Rectal smooth muscle tissue (tissue), 1 donor: ENCODE measurements at regions not wholly inside any gene's neighbourhood (a gene's known extent, or its start where the extent isn't known, plus 50 kb on each side); places are given as distances from the start of the nearest gene placed in this dataset.

Experiments
- H3K27ac ChIP-seq: one replicate; pipeline ENCODE4 v1.7.0; 2013; ENCODE audit warnings: low read depth, low read length, inconsistent platforms
- H3K27me3 ChIP-seq: one replicate; pipeline ENCODE4 v1.7.0; 2013; ENCODE audit warnings: low read length; ENCODE audit not compliant: control insufficient read depth, insufficient read depth
- H3K36me3 ChIP-seq: one replicate; pipeline ENCODE4 v1.7.0; 2013; ENCODE audit warnings: low read length; ENCODE audit not compliant: control insufficient read depth, insufficient read depth
- H3K4me1 ChIP-seq: one replicate; pipeline ENCODE4 v1.7.0; 2013; ENCODE audit warnings: low read length; ENCODE audit not compliant: control insufficient read depth, insufficient read depth
- H3K4me3 ChIP-seq: one replicate; pipeline ENCODE4 v1.7.0; 2013; ENCODE audit warnings: low read length
- H3K9ac ChIP-seq: one replicate; pipeline ENCODE4 v1.7.0; 2013; ENCODE audit warnings: low read length

DNA sequence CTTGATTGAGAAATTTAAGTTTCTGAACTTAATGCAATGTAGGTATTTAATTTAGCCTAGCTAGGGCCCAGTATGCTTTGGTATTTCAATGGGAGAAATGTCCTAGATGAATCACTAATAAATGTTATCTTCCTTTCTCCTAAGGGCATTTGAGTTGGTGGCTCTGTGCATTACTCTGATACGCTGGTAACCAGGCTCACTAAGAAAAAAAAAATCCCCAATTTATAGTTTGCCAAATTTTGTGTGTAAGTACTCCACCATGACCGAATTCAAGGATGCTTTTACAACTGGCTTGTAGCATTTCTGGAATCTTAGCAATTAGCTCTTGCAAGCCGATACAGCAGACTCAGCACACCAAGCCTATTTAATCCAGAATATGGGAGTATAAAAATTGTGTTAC is 94.6 kb upstream of the LPP start:
- Histone ChIP-seq H3K27me3 (no peaks in the 10 kb centered on the region), H3K27ac (no peak overlapping the region), H3K4me3 (no peak overlapping the region), H3K4me1 (peaks cover 3% of the 10 kb centered on the region), H3K36me3 (no peaks in the 10 kb centered on the region), H3K9ac (no peak overlapping the region)

DNA sequence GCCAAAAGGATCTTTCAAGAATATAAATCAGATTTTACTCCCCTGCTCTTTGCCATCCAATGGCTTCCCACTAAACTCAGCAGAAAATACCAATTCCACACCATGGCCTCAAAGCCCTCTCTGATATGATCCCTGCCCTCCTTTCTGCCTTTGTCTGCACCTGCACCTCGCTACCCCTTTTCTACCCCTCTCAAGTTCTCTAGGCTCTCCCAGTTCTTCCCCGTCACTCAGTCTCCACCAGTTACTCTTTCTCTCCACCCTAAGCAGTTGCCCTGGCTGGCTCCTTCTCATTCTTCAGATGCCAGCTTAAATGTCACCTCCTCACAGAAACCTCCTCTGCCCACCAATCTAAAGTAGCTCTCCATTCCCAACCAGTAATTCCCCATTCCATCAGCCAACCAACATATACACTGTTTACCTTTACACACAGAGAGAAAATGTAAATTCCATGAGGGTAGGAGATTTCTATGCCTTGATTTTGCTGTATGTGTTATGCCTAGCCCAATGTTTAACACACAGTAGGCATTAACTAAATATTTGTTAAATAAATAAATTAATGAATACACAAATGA is 93.6 kb upstream of the LPP start:
- H3K4me1 ChIP-seq = peaks cover 3% of the 10 kb centered on the region
- H3K27ac ChIP-seq = no peak overlapping the region
- no peak overlapping the region for H3K4me3 ChIP-seq
- H3K27me3 ChIP-seq = no peaks in the 10 kb centered on the region
- no peaks in the 10 kb centered on the region for H3K36me3 ChIP-seq
- H3K9ac ChIP-seq = no peak overlapping the region

DNA sequence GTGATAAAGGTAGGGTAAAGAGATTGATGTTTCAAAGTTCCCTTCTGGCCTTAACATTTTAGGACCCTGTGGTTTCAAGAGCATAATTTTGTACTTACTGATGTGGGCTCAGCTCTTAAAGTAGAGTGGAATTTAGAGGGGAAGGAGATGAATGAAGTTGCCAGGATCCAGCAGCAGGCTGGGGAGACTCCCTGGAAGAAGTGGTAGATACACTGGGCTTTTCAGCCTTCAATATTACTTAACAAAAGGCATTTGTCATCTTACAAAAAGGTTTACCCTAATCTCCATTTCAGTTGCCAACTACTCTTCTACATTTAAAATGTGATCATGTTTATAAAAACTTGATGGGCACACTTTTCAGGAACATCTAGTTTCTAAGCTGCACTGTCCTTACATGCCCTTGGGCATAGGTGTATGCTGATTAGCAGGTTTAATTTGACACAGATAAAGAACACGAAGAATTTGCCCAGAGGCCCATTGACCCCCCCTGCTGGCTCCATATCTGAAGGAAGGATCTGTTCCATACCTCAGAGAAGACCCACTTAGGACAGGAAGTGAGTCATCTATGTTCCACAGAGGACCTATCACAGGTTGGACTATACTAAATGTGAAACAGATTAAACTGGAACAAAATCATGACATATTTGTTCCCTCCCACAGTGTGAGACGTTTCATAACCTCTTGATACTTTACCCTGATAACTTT is 93.0 kb upstream of the LPP start:
- no peak overlapping the region for H3K4me3 ChIP-seq
- no peaks in the 10 kb centered on the region for H3K36me3 ChIP-seq
- H3K27me3 ChIP-seq = no peaks in the 10 kb centered on the region
- H3K9ac ChIP-seq = no peak overlapping the region
- H3K27ac ChIP-seq = no peak overlapping the region
- H3K4me1 ChIP-seq = peaks cover 3% of the 10 kb centered on the region

DNA sequence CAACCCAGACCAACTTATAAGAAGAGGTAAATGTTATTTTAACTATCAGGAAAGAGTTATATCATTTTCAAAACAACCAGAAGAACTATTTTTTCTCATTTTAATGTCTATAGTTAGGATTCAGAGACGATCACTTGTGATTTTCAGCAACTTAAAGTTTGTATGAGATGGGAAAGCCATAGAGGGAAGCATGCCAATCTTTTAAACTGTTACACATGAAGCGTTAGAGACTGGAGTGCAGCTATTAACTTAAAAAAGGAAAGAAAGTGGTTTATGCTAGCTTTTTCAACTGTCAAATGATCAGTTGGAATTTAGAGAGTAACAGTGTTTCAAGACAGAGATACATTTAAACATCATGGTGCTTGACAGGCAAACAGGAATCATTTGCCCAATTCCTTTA is 91.7 kb upstream of the LPP start:
- Histone ChIP-seq H3K9ac (no peak overlapping the region), H3K4me3 (no peak overlapping the region), H3K4me1 (peaks cover 3% of the 10 kb centered on the region), H3K27me3 (no peaks in the 10 kb centered on the region), H3K27ac (no peak overlapping the region), H3K36me3 (no peaks in the 10 kb centered on the region)

DNA sequence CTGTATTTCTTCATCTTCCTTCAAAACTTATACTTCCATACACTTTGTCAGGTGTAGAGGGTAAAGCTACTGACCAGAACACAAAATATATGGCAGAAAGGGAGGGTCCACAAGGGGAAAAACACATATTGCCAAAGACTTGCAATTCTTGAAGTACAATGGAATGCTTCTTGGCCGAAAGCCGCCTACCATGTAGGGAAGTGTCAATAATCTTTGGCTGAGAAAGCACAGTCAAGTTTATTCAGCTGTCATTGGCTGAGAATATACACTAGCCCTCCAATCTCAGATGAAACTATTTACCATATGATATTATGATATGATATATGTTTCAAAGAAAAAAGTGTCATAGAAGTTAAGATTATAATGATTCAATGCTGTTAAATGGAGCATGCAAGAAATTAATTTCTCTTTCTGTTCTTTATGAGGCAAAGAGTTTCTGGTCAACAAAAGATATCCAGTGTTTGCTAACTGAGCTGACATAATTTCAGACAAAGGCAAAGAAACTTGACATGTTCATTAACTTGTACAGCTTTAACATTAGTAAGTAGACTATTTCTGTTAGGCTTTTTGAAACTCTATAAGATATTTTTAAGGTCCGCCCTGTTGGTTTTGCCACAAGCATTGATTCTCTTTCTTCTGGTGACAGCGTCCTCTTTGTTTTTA is 89.0 kb upstream of the LPP start:
- H3K36me3 ChIP-seq = no peaks in the 10 kb centered on the region
- no peaks in the 10 kb centered on the region for H3K27me3 ChIP-seq
- no peak overlapping the region for H3K9ac ChIP-seq
- H3K4me3 ChIP-seq = no peak overlapping the region
- no peak overlapping the region for H3K27ac ChIP-seq
- H3K4me1 ChIP-seq = peaks cover 3% of the 10 kb centered on the region

DNA sequence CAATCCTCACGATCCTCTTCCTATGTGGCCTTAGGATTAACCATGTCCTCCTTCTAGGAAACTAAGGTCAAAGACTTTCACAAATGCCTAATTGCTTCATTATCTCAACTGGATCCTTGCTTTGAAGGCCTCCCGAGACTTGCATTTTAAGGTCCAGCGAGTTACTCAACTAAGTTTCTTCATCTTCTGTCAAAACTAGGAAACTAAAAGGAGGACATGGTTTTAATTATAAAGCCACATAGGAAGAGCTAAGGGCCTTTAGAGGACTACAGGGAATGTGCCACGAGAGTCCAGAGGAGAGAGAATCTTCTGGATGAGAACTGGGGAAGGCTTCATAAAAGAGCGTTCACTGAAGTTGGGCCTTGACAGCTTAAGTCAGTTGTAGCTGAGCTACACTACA is 87.8 kb upstream of the LPP start:
- no peak overlapping the region for H3K9ac ChIP-seq
- H3K36me3 ChIP-seq = no peaks in the 10 kb centered on the region
- H3K4me3 ChIP-seq = no peak overlapping the region
- no peaks in the 10 kb centered on the region for H3K27me3 ChIP-seq
- peaks cover 1% of the 10 kb centered on the region for H3K4me1 ChIP-seq
- no peak overlapping the region for H3K27ac ChIP-seq

DNA sequence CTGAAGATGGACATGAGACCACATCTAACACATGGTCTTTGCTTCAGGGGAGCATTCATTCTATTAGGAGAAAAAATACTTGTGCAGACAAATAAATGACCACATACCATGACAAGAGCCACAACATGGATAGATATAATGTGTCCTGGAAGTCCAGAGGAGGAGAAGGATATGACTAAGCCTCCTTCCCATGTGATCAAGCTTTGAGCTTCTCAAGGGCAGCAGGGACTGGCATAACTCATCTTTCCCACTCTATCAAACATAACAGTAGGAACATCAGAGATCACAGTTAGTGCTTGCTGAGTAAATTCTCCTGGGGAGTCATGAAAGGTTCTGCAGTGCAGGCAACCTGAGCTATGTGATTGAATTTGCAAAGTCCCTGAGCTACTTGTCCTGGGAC is 86.0 kb upstream of the LPP start:
- Histone ChIP-seq H3K4me1 (no peaks in the 10 kb centered on the region), H3K4me3 (no peak overlapping the region), H3K27me3 (no peaks in the 10 kb centered on the region), H3K36me3 (no peaks in the 10 kb centered on the region), H3K9ac (no peak overlapping the region), H3K27ac (no peak overlapping the region)

DNA sequence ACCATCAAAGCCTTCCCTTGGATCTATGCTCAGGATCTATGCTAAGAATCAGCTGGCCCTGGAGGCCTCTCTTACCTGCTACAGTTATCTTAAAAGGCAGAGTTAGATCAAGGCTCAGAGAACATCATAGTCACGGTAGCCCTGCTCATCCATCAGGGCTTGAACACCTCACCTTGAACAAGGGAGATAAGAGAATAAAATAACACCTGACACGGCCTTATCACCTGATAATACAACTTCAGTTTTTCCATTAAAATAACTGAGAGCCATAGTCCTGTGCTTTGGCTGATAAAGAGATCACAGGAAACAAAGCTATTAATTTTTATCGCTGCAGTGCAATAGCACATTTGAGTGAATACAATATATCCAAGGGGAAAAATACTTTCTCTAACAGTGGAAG is 85.6 kb upstream of the LPP start:
- Histone ChIP-seq H3K4me1 (no peaks in the 10 kb centered on the region), H3K36me3 (no peaks in the 10 kb centered on the region), H3K27me3 (no peaks in the 10 kb centered on the region), H3K4me3 (no peak overlapping the region), H3K27ac (no peak overlapping the region), H3K9ac (no peak overlapping the region)

DNA sequence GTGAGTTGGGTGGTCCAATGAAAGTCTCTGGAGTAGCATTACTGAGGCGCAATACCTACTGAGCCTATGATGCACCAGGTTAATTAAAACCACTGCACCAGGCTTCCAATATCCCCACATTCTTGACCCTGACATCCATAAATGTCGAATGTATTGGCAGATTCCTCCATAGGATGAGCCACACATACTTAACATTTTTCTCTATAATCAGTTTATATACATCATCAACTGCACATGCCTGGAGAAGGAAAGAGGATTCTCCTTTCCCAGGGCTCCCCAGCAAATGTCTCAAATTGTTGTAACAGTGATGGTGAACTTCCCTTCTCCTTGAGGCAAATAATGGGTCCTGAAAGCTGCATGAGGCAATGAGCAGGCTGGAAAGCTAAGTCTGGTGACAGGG is 82.3 kb upstream of the LPP start:
- Histone ChIP-seq H3K27ac (no peak overlapping the region), H3K4me1 (no peaks in the 10 kb centered on the region), H3K4me3 (no peak overlapping the region), H3K27me3 (no peaks in the 10 kb centered on the region), H3K9ac (no peak overlapping the region), H3K36me3 (no peaks in the 10 kb centered on the region)

DNA sequence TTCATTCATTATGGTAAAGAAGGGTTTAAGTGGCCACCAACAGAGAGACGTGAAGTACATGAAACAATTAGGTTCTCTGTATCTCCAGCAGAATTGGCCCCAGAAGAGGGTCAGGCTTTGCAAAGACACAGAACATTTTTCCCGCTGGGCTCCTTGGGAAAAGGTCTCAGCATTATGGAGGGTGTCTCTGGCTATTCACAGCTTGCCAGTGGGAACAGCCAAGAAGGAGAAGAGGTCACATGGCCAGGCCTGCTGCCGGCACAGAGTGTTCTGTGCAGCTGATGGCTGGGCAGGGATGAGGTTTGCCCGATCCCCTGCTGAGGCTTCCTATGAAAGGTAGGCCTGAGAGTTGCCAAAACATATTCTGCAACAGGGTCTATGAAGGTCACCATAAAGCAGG is 77.8 kb upstream of the LPP start:
- Histone ChIP-seq H3K9ac (no peak overlapping the region), H3K4me1 (no peaks in the 10 kb centered on the region), H3K4me3 (no peak overlapping the region), H3K27ac (no peak overlapping the region), H3K27me3 (no peaks in the 10 kb centered on the region), H3K36me3 (no peaks in the 10 kb centered on the region)

DNA sequence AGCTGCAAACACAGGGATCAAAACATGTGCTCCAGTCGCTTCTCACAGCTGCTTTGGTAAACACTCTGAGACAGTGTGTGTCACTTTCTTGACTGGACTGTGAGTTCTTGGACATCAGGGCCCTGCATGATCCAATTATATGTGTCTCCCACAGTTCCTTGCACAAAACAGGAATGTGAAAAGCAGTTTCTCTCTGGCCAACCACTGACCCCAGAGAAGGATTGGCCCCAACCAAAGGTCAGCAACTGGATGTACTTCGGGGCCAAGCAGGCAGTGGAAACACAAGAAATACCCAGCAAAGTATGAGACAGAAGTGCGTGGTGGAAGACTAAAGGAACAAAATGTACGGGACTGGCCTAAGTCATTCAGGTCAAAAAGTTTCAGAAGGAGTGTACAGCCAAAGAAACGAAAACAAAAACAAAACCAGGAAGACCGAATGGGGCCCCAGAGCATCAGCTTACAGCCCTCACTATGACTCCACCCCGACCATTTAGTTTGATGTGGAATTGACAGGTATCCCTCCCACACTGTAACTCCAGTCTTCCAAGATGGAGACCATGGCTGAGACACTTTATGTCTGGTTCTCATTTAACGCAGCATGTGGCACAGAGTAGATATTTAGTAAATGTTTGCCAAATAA is 76.7 kb upstream of the LPP start:
- Histone ChIP-seq H3K27me3 (no peaks in the 10 kb centered on the region), H3K9ac (no peak overlapping the region), H3K4me1 (peaks cover 1% of the 10 kb centered on the region), H3K27ac (no peak overlapping the region), H3K4me3 (no peak overlapping the region), H3K36me3 (no peaks in the 10 kb centered on the region)

DNA sequence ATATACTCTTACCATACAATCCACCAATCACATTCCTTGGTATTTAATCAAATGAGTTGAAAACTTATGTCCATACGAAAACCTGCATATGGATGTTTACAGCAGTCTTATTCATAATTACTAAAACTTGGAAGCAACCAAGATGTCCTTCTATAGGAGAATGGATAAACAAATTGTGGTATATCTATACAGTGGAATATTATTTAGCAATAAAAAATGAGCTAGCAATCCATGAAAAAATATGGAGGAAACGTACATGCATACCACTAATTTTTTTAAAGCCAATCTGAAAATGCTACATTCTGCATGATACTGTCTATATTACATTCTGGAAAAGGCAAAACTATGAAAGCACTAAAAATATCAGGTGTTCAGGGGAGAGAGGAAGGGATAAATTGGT is 73.9 kb upstream of the LPP start:
- Histone ChIP-seq H3K4me3 (no peak overlapping the region), H3K36me3 (no peaks in the 10 kb centered on the region), H3K9ac (no peak overlapping the region)

More for the DNA sequence above, 73.9 kb upstream of the LPP start:
- H3K4me1 ChIP-seq = peaks cover 2% of the 10 kb centered on the region
- no peaks in the 10 kb centered on the region for H3K27me3 ChIP-seq
- no peak overlapping the region for H3K27ac ChIP-seq
